Endodermal cell (in vitro differentiated cells): ENCODE measurements at regions not wholly inside any gene's neighbourhood (a gene's known extent, or its start where the extent isn't known, plus 50 kb on each side); places are given as distances from the start of the nearest gene placed in this dataset.

ENCODE experiments used
- DNase-seq: peaks from one replicate; pipeline ENCODE4 v3.0.0-alpha.2; 2017
- H3K27ac ChIP-seq: 2 replicates; pipeline ENCODE4 v1.5.1; 2013; ENCODE audit warnings: mild to moderate bottlenecking, low read depth, low read length, moderate library complexity
- H3K27me3 ChIP-seq: 2 replicates; pipeline ENCODE4 v1.6.1; 2013; ENCODE audit warnings: mild to moderate bottlenecking, low read length, moderate library complexity; ENCODE audit not compliant: insufficient read depth, control insufficient read depth, poor library complexity, severe bottlenecking
- H3K36me3 ChIP-seq: 2 replicates; pipeline ENCODE4 v1.7.0; 2013; ENCODE audit warnings: mild to moderate bottlenecking, low read length, moderate library complexity; ENCODE audit not compliant: control insufficient read depth, insufficient read depth
- H3K4me1 ChIP-seq: one replicate; pipeline ENCODE4 v1.7.0; 2013; ENCODE audit warnings: low read length; ENCODE audit not compliant: control insufficient read depth, insufficient read depth
- H3K4me3 ChIP-seq: 2 replicates; pipeline ENCODE4 v1.5.1; 2013; ENCODE audit warnings: mild to moderate bottlenecking, low read length, moderate library complexity
- H3K9ac ChIP-seq: 2 replicates; pipeline ENCODE4 v1.6.1; 2013; ENCODE audit warnings: mild to moderate bottlenecking, low read length, moderate library complexity; ENCODE audit not compliant: poor library complexity, severe bottlenecking; ENCODE audit errors: extremely low read depth
- H3K9me3 ChIP-seq: 2 replicates; pipeline ENCODE4 v1.6.1; 2013; ENCODE audit warnings: mild to moderate bottlenecking, low read length, moderate library complexity; ENCODE audit not compliant: control insufficient read depth
- H3K27ac Mint-ChIP-seq: 2 replicates; pipeline ENCODE4 v1.8.0; 2020; ENCODE audit warnings: mixed read lengths
- H3K27me3 Mint-ChIP-seq: 2 replicates; pipeline ENCODE4 v1.8.0; 2021; ENCODE audit warnings: mild to moderate bottlenecking, mixed read lengths; ENCODE audit not compliant: insufficient read depth
- H3K36me3 Mint-ChIP-seq: 2 replicates; pipeline ENCODE4 v1.8.0; 2020; ENCODE audit warnings: low read depth, mixed read lengths
- H3K4me1 Mint-ChIP-seq: 2 replicates; pipeline ENCODE4 v1.8.0; 2020; ENCODE audit warnings: mixed read lengths
- H3K4me3 Mint-ChIP-seq: 2 replicates; pipeline ENCODE4 v1.8.0; 2020; ENCODE audit warnings: mild to moderate bottlenecking, moderate library complexity, mixed read lengths
- H3K9me3 Mint-ChIP-seq: 2 replicates; pipeline ENCODE4 v1.8.0; 2020; ENCODE audit warnings: mild to moderate bottlenecking, mixed read lengths
- WGBS, 2 experiments: methylation state at CpG; one replicate each; pipeline versions ENCODE4 v1.1.5 to v1.1.7; 2013; ENCODE audit warnings: missing lambda C conversion rate in 2 of 2, mixed read lengths in 1 of 2; ENCODE audit not compliant: insufficient coverage in 1 of 2, insufficient read length in 1 of 2; 5-methylcytosine and 5-hydroxymethylcytosine counted together
- TF ChIP-seq, protein P1 (sequence below): fragments of 200-600 bp; sonication (generic); conservative IDR thresholded peaks from 2 replicates; pipeline ENCODE4 v1.5.0; 2021; ENCODE audit warnings: antibody characterized with exemption, mild to moderate bottlenecking

- Mint-ChIP-seq H3K36me3 (no peaks in the 10 kb centered on the region), H3K4me1 (peaks cover 1% of the 10 kb centered on the region), H3K9me3 (peaks cover 13% of the 10 kb centered on the region), H3K27me3 (no peaks in the 10 kb centered on the region), H3K4me3 (no peak overlapping the region), H3K27ac (no peak overlapping the region)
- WGBS, 2 experiments = 86 to 98% methylated on average over 1 to 2 of the region's 2 CpGs
- H3K27me3 ChIP-seq = no peaks in the 10 kb centered on the region
- peaks cover 6% of the 10 kb centered on the region for H3K9me3 ChIP-seq
- H3K27ac ChIP-seq = no peak overlapping the region
- no peaks in the 10 kb centered on the region for H3K36me3 ChIP-seq
- H3K4me3 ChIP-seq = no peak overlapping the region
- H3K4me1 ChIP-seq = no peaks in the 10 kb centered on the region
- H3K9ac ChIP-seq = no peak overlapping the region
- no peak for DNase-seq
- TF ChIP-seq, protein P1, sequence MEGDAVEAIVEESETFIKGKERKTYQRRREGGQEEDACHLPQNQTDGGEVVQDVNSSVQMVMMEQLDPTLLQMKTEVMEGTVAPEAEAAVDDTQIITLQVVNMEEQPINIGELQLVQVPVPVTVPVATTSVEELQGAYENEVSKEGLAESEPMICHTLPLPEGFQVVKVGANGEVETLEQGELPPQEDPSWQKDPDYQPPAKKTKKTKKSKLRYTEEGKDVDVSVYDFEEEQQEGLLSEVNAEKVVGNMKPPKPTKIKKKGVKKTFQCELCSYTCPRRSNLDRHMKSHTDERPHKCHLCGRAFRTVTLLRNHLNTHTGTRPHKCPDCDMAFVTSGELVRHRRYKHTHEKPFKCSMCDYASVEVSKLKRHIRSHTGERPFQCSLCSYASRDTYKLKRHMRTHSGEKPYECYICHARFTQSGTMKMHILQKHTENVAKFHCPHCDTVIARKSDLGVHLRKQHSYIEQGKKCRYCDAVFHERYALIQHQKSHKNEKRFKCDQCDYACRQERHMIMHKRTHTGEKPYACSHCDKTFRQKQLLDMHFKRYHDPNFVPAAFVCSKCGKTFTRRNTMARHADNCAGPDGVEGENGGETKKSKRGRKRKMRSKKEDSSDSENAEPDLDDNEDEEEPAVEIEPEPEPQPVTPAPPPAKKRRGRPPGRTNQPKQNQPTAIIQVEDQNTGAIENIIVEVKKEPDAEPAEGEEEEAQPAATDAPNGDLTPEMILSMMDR = no peak
Observed at GRCh38 chr13:37453246-37453645, 145.3 kb downstream of the POSTN start.

DNA sequence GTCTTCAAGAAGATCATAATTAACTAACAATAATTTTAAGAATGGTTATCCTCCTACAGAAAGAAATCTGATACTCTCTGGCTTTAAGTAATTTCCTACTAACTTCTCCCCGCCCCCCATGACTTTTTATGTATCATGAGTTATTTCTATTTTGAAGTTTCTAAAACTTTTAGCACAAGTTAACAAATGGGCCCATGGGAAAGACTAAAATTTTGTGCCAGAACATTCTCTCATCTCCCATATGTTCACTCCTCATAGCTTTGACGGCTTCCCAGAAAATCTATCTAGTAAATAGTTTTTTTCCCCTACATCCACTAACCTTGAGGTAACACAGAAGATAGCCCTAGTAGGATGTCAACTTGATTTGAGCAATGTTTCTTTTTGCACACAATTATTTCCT is 148.3 kb downstream of the POSTN start:
- WGBS, 2 experiments = 80 to 100% methylated on average over 1 to 2 of the region's 2 CpGs
- Mint-ChIP-seq H3K27me3 (no peaks in the 10 kb centered on the region), H3K36me3 (no peaks in the 10 kb centered on the region)

DNA sequence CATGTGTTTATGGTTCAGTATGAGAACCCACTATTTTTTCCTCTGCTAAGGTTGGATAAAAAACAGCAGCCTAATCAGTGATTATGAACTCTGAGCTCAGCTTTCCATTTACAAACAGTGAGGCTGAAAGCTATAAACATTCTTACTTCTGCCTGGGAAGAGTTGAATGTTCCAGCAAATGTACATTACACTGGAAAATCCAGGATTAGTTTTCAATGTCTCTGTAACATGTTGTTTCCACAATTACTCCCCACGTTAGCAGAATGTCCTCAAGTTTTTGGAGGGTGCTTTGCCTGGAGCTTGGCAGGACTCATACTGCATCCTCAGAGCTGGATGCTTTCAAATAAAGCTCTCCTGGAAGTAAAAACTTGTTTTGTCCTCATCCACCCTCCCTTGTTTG is 150.4 kb downstream of the POSTN start:
- WGBS, 2 experiments = 77 to 83% methylated on average over 1 of the region's 1 CpG
- no peak overlapping the region for H3K9ac ChIP-seq
- TF ChIP-seq, protein P1 = no peak
- no peaks in the 10 kb centered on the region for H3K9me3 ChIP-seq
- no peak overlapping the region for H3K27ac Mint-ChIP-seq
- H3K9me3 Mint-ChIP-seq = no peaks in the 10 kb centered on the region
- H3K27me3 Mint-ChIP-seq = no peaks in the 10 kb centered on the region
- H3K36me3 ChIP-seq = no peaks in the 10 kb centered on the region
- H3K4me3 Mint-ChIP-seq = no peak overlapping the region
- H3K4me3 ChIP-seq = no peak overlapping the region
- H3K4me1 Mint-ChIP-seq = peaks cover 2% of the 10 kb centered on the region
- H3K27ac ChIP-seq = no peak overlapping the region
- no peaks in the 10 kb centered on the region for H3K4me1 ChIP-seq
- no peak for DNase-seq
- no peaks in the 10 kb centered on the region for H3K36me3 Mint-ChIP-seq
- H3K27me3 ChIP-seq = no peaks in the 10 kb centered on the region

More for the DNA sequence above, 148.3 kb downstream of the POSTN start:
- Mint-ChIP-seq H3K27ac (no peak overlapping the region), H3K9me3 (peaks cover 13% of the 10 kb centered on the region), H3K4me3 (no peak overlapping the region), H3K4me1 (peaks cover 2% of the 10 kb centered on the region)
- TF ChIP-seq, protein P1 = no peak
- no peak for DNase-seq
- Histone ChIP-seq H3K9ac (no peak overlapping the region), H3K4me1 (no peaks in the 10 kb centered on the region), H3K4me3 (no peak overlapping the region), H3K36me3 (no peaks in the 10 kb centered on the region), H3K9me3 (peaks cover 6% of the 10 kb centered on the region), H3K27ac (no peak overlapping the region), H3K27me3 (no peaks in the 10 kb centered on the region)
